ENCODE measurements at regions not wholly inside any gene's neighbourhood (a gene's known extent, or its start where the extent isn't known, plus 50 kb on each side); places are given as distances from the start of the nearest gene placed in this dataset.

DNA sequence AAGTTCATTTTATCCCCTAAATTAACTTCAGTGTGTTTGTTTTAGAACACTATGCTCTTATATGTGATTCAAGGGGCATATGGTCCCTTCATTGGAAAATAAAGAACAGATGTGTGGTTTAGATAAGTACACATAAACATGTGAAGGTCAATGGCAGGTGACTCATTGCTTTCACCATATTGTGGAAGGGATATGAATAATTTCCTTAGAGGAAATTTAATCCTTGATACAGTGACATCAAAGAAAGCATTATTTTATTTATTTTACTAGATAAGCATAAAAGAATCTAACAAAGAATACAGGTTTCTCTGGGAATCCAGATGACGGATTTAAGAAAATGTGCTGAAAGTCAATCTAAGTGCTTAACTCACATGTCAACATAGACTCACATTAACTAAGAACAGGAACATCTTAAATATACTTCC is 373.5 kb downstream of the KCTD12 start:
- no peak overlapping the region for H3K27ac ChIP-seq (ENCODE audit: low read depth, low read length)
- 45 to 67% (median 57%) methylated on average over 1 of the region's 1 CpG for WGBS, 3 donors

DNA sequence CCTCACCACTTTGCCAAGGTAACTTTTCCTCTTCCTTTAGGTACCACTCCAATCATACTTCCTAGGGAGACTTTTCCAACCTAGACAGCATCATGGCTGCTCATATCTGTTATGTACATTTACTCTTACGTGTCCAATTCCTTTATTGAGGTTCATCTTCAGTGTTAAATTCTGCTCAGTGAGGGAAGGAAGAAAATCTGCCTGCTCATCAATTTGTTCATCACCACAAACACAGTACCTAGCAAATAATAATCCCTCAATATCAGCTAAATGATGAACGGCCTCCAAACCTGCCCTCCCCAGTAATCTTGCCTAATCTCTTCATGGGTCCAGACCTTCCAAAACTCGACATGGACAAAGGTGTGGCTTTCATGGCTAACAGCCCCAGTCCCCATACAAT is 380.8 kb downstream of the KCTD12 start:
- no peak overlapping the region for H3K27ac ChIP-seq (ENCODE audit: low read depth, low read length)
- WGBS, 3 donors, result 53 to 56% (median 53%) methylated on average over 3 of the region's 3 CpGs

DNA sequence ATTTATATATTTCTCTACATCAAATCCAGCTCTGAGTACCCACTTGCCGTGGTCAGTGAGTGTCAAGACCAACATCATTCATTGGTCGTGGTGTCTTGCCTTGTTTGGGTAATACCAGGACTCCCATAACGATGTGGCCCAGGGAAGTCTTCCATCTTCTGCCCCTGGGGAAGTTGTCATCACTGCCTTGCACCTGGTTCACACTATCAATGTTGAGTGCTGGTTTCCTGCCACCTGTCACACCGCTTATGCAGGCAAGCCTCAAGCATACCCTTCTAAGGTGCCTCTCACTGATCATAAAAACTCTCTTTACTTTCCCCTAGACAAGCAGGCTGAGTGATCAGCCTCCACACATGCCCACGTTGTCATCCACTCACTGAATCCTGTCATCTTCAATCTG is 382.4 kb downstream of the KCTD12 start:
- no peak overlapping the region for H3K27ac ChIP-seq (ENCODE audit: low read depth, low read length)
- WGBS, 3 donors, result 56 to 71% (median 57%) methylated on average over 5 of the region's 5 CpGs

DNA sequence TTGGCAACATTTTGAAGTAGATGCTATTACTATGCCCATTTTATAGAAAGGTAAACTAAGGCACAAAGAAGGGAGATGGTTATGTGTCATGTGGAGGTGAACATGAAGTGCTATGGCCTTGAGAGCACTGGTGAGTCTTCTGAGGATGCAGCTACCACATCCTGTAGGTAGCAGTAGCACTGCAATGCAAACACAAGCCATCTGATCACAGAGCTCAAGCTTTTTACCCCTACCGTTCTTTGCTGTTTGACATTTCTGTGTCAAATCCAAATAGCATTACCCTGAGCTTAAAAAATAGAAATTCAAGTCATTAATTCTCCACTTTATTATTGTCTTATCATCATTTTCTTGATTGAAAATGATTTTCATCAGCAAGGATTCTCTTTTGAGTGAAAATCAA is 382.9 kb downstream of the KCTD12 start:
- 57 to 96% (median 94%) methylated on average over 1 of the region's 1 CpG for WGBS, 3 donors
- no peak overlapping the region for H3K27ac ChIP-seq (ENCODE audit: low read depth, low read length)

DNA sequence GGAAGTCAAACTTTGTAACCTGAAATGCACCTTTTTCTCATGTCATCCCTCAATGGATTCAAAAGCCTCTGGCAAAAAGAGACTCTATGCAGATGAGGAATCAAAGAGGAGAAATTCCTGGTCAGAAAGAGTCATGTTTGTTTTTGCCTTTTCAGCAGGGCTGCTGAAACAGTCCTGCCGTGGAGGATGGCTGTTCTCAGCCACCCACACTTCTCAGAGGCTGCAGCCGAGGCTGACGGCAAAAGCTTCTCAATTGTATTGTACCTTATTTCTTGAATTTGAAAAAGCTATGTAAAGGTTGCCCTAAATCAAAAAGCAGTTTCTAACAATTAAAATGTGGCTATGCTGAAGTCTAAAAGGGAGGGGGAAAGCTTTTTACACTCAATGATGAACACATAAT is 385.3 kb downstream of the KCTD12 start:
- 36 to 85% (median 75%) methylated on average over 3 of the region's 3 CpGs for WGBS, 3 donors
- H3K27ac ChIP-seq (ENCODE audit: low read depth, low read length), result no peak overlapping the region

DNA sequence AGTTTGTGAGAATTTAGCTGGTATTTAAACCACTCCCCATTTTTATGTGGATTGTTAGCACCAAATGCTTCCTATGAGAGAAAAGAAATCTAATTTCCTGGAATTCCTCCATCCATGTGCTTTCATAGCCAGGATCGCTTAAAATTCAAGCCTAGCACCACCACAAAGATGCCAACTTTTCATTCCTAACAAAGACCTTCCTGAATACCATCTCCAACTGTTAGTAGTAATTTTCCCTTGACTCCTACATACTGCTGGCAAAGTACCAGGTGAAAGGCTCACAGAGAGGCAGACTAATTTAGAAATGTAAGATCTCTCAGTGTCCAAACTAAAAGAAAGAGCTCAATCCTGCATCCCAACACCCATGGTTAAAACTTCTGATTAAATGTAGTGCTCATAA is 386.3 kb downstream of the KCTD12 start:
- H3K27ac ChIP-seq (ENCODE audit: low read depth, low read length), result no peak overlapping the region
- 67 to 82% (median 69%) methylated on average over 1 of the region's 1 CpG for WGBS, 3 donors

DNA sequence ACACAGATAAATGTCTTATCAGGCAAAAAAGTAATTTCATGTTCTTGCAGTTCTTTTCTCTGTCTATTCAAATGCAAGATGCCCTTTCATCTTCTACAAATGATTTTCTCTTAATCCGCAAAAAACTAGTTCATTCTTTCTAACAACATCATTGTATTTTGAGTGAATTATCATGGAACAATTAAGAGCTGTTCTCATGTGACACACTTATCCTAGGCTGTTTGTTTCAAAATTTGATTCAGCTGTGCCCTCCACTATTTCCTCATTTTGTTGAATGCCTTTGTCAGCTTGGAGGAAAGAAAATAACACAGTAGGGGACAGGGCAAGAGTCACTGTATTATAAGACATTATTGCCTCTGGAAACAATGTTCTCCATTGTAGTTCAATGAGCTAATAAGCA is 396.9 kb downstream of the KCTD12 start:
- H3K27ac ChIP-seq (ENCODE audit: low read depth, low read length), result no peak overlapping the region
- WGBS, 3 donors, result 83 to 92% (median 90%) methylated on average over 1 of the region's 1 CpG

DNA sequence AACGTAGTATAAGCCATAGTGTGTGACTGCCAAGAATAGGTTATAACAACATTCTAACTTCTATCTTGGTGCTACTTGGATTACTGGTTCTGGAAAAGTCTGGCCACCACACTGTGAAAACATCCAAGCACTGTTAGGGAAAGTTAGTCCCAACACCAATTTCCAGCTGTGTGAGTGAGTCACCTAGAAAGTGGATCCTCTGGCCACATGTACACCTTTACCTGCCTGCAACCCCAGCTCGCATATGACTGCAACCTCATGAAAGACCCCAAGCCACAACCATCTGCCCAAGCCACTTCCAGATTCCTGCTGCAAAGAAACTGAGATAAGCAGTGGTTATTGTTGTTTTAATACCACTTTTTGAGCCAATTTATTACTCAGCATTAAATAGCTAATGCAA is 404.5 kb downstream of the KCTD12 start:
- no peak overlapping the region for H3K27ac ChIP-seq (ENCODE audit: low read depth, low read length)
- 69 to 81% (median 71%) methylated on average over 2 of the region's 2 CpGs for WGBS, 3 donors

DNA sequence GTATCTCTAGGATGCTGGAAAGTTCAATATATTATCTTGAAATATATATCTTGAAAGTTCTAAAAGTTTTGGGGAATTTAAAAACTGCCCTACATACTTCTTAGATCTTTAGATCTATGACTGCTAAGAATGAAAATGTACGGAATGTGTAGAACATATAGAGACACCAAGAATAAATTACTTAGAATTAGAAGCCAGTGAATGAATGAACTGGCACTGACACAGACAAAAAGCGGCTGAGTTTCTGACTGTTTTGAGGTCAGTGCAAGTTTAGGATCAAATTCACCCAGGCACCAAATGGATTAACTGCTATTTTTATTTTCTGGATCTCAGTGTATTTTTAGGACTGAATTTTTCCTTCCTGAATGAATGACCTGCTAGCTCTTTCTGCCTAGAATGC is 411.2 kb downstream of the KCTD12 start:
- H3K27ac ChIP-seq (ENCODE audit: low read depth, low read length), result no peak overlapping the region
- 75 to 81% (median 76%) methylated on average over 2 of the region's 2 CpGs for WGBS, 3 donors

DNA sequence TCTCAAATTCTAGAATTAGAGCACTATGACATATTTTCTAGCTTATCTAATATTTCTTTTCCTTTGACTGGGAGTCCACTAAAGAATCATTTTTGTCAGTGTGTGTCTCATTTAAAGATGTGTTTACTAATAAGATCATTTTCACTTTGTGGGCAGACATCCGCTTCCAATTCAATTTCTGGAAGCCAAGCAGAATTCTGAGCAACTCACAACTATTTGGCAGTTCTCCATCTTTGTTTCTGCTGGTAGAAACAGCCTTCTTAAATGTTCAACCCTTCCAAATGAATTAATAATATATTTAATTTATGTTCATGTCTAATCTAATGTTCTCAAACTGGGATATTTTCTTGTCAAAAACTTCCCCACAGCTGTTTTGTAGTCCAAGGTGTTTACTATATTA is 411.8 kb downstream of the KCTD12 start:
- 52 to 72% (median 59%) methylated on average over 1 of the region's 1 CpG for WGBS, 3 donors
- H3K27ac ChIP-seq (ENCODE audit: low read depth, low read length), result no peak overlapping the region

DNA sequence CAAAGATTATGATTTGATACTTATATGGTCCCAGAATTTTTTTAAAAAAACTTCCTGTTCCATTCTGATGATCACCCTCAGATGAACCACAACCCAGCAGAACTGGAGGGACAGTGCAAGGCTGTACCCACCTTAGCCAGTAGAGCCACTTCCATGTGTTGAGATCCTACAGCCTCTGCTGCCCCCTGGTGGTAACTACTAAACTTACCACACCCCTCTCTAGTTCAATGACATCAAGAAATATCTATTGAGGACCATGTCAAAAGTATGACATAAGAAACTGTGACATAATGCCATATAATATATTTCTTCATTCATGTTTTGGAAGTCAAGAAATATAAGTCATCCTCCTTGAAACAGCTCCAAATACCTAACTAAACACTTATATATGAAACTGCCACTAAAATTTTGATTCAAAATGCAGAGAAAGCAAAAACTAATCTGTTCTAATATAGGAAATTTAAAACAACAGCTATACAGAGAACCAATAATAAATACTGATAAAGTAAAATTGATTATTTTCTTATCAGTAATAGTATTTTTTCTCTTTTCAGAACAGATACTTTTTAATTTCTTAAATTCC is 412.6 kb downstream of the KCTD12 start:
- no peak overlapping the region for H3K27ac ChIP-seq (ENCODE audit: low read depth, low read length)

DNA sequence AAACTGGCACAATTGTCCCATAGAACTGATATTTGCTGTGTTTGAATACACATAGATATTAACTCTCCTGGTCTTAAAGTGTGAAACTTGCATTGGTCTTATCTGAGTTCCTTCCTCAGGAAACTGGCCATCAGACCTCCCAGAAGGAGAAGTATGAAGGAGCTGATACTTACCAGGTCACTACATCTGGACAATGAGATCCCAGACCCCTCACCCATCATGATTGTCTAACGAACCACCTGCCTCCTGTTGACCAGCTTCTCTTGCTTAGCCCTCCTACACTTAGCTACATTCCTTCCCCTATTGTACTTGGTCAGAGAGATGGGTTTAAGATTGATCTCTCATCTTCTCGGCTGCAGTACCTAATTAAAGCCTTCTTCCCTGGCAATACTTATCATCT is 413.3 kb downstream of the KCTD12 start:
- WGBS, 3 donors, result 72 to 91% (median 78%) methylated on average over 2 of the region's 2 CpGs
- no peak overlapping the region for H3K27ac ChIP-seq (ENCODE audit: low read depth, low read length)

DNA sequence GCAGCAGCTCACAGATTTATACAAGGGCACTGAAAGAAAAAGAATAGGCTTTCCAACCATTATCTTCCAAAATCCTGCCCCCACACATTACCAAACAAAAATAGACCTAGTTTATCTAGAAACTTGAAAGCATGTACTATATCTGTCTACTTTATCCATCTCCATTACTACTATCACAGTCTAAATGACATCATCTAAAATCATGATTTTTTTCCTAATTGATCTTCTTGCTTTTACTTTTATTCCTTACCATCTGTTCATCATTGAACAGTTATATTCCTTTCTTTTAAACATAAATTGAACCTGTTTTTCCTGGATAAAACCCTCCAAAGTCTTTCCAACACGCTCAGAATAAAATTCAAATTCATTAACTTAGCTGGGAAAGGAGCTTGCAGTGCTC is 414.7 kb downstream of the KCTD12 start:
- no peak overlapping the region for H3K27ac ChIP-seq (ENCODE audit: low read depth, low read length)
- WGBS, 3 donors, result 78 to 89% (median 81%) methylated on average over 1 of the region's 1 CpG

DNA sequence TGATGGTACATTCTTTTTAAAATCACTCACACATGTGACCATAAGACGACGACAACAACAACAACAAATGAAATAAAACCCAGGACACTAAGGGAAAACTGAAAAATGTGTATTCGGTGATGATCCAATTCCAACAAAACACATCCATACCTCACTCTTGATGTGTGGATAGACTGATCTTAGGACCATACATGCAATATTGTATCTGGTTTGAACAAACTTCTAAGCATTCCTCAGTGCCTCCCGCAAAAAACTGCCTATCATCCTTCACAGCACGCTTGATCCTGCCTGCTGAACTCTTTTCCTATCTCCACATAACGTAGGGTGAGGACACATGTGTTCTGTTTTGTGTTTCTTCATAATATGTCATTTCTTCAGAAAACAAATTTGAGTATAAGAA is 415.2 kb downstream of the KCTD12 start:
- H3K27ac ChIP-seq (ENCODE audit: low read depth, low read length), result no peak overlapping the region

DNA sequence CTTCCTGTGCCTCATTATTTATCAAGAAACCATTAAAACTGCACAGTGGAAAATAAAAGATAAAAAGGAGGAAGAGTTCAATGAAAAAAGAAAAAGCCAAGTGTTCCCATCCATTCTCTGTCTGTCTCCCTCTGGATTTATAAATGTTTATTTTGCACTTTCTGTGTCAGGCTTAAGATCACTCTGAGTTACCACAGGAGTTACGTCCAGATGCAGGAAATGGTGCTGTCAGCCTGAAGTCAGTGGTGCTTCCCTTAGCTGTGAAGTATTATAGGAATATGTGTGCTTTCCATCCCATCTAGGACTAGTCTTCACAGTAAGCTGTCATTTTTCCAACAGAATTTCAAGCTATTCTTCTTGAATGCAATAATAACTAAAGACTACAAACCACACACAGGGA is 420.2 kb downstream of the KCTD12 start:
- WGBS, 3 donors, result 33 to 43% (median 38%) methylated on average over 1 of the region's 1 CpG
- H3K27ac ChIP-seq (ENCODE audit: low read depth, low read length), result no peak overlapping the region

More for the DNA sequence above, 415.2 kb downstream of the KCTD12 start:
- 86 to 91% (median 88%) methylated on average over 6 of the region's 6 CpGs for WGBS, 3 donors

DNA sequence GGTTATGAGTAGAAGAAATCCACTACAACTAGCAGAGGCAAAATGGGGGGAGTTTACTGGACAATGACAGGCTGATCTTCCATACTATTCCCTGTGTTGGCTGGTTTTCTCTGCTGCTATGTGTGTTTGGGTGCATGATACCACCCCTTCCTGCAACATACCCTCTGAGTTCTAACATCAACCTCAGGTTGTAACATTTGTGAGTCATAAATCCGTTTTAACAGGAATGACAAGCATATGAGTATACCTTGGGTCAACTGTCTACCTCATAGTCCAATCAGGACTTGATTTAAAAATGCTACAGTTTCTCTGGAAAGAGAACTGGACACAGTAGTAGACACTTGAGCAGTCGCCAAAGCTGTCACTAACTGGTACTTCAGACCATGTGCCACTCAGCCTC is 422.9 kb downstream of the KCTD12 start:
- H3K27ac ChIP-seq (ENCODE audit: low read depth, low read length), result no peak overlapping the region
- WGBS, 3 donors, result 79 to 89% (median 86%) methylated on average over 2 of the region's 2 CpGs

DNA sequence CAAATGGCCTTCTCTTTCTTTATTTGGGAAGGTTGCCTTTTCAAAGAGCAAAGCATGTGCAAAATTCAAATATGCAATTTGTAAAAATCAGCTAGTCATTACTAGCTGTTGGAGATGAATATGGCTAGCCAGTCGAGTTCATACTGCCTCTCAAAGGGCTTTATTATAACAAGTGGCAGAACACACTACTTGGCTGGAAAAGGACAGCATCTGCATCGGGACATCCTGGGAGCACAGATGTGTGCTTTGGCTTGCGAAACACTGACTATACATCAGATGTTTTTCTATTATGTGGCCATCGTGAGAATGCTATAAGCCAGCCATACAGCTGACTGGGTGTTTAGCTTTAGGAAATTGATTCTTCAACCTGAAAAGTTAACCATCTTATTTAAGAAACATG is 424.2 kb downstream of the KCTD12 start:
- WGBS, 3 donors, result 50 to 63% (median 61%) methylated on average over 4 of the region's 4 CpGs
- no peak overlapping the region for H3K27ac ChIP-seq (ENCODE audit: low read depth, low read length)

DNA sequence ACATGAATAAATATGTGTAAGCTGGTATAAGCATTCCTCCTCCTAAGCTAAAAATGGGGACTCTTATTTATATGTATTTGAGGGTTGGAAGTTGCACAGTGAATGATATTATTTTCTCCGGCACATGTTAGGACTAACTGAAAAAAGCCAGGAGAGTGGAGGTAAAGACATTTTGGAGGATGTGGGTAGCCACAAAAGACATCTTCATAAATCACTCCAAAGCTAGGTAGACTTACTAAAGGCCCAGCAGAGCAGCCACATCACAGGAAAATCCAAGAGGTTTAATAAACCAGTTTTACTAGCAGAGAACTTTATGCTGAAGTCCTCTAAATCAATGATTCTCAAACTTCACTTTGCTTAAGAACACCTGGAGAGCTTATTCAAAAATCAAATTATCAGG is 424.7 kb downstream of the KCTD12 start:
- no peak overlapping the region for H3K27ac ChIP-seq (ENCODE audit: low read depth, low read length)
- 80 to 92% (median 87%) methylated on average over 1 of the region's 1 CpG for WGBS, 3 donors

DNA sequence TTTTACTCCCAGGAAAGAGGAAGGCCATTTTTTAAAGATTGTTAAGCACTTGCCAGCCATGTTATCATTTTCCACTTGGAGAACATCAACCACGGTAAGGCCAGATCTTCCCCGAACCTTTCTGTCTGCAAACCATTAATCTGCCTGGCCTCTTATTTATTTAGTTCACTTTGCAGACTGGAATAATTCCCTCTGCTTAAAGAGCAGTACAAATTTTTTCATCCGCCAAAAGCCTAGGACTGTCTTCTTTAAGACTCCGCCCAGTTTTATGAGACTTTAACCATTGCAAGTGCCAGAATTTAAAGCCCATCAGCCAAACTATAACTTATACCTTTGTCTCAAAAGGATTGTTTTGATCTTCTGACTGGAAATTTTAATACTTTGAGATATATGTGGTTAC is 426.3 kb downstream of the KCTD12 start:
- 55 to 70% (median 67%) methylated on average over 4 of the region's 4 CpGs for WGBS, 3 donors
- H3K27ac ChIP-seq (ENCODE audit: low read depth, low read length), result no peak overlapping the region

DNA sequence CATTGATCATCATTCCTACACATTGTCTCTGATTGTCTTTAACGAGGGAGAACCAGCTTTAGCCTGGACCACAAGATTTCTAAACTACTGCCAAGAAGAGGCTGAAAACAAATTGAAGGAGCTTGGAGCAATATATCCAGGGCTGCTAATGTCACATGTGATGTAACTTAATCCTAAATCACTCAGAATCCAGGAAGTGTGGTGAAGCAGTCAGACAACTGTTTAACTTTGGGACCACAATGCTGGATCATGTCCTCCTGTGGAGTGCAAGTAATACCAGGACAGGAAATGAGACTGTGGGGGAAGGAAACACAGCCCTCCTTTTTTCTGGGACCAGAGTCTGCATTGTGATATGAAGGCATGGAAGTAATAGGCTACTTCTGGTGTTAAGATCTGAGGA is 430.2 kb downstream of the KCTD12 start:
- H3K27ac ChIP-seq (ENCODE audit: low read depth, low read length), result no peak overlapping the region
- 14 to 45% (median 32%) methylated on average over 1 of the region's 1 CpG for WGBS, 3 donors

DNA sequence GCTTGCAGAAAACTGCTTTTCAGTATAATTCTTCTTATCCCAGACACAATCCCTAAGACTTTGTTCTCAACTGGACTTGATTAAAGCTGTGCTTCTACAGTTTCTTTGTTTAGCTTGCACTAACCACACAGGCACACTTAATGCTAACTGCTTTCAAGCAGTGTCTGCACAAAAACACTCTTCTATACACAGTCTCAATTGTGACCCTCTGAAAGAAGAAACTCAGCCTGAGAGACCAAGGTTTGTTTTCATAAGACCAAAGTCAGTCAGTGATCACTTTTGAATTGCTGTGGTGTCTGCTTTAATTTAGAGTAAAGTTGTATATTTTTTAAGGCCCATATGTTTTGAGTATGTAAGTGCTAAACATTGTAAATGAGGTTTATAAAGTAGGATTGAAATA is 431.2 kb downstream of the KCTD12 start:
- H3K27ac ChIP-seq (ENCODE audit: low read depth, low read length), result no peak overlapping the region

Measured in adipose tissue (tissue), 3 donors.